ENCODE measurements at regions not wholly inside any gene's neighbourhood (a gene's known extent, or its start where the extent isn't known, plus 50 kb on each side); places are given as distances from the start of the nearest gene placed in this dataset.

DNA sequence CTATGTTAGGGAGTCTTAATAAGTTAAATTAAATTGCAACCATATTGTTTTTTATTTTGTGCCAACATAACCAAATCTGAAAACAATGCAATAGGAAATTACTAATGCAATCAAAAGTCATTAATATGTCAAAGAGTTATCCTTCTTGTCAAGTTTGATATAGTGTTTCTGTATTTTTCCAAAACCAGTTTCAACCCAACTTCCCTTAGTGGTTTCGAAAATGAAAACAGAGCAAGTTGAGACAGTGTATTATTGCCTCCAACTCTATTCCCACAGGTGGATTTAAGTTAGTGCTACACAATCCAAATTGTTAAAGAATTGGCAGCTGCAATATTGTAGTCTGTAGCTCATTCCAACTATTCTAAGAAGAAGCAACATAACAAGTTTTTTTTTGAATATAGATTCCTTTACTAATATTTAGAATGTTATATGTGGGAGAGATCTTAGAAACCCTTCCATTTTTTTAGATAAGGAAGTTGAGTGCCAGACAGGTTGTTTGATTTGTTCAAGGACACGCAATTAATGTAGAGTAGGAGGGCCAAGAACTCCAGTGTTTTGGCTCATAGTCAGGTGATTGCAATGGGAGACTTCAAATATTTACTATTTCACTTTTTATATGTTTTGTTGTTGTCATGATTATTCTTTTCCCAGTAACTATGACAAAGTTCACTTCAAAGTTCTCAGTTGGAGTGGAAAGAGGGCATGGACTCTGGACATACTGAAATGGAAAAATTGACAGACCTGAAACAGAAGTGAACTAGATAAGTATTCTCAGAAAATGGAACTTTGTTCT lies 282.4 kb upstream of the HSF2 start:
- Histone ChIP-seq H3K9ac (no peak overlapping the region), H3K27ac (no peak overlapping the region), H3K4me3 (ENCODE audit: low read depth, low read length) (no peak overlapping the region), H3K27me3 (ENCODE audit: control insufficient read depth, insufficient read depth, low read length) (no peaks in the 10 kb centered on the region), H3K4me1 (no peaks in the 10 kb centered on the region), H3K79me2 (no peaks in the 10 kb centered on the region), H2AFZ (no peak overlapping the region), H3K36me3 (ENCODE audit: control insufficient read depth, insufficient read depth, low read length) (no peaks in the 10 kb centered on the region), H3K4me2 (ENCODE audit: low read length) (no peak overlapping the region), H3K9me3 (ENCODE audit: control insufficient read depth, low read length) (no peaks in the 10 kb centered on the region)
- TF ChIP-seq CTCF (IDR thresholded peaks at IDR 0.05): no peak

DNA sequence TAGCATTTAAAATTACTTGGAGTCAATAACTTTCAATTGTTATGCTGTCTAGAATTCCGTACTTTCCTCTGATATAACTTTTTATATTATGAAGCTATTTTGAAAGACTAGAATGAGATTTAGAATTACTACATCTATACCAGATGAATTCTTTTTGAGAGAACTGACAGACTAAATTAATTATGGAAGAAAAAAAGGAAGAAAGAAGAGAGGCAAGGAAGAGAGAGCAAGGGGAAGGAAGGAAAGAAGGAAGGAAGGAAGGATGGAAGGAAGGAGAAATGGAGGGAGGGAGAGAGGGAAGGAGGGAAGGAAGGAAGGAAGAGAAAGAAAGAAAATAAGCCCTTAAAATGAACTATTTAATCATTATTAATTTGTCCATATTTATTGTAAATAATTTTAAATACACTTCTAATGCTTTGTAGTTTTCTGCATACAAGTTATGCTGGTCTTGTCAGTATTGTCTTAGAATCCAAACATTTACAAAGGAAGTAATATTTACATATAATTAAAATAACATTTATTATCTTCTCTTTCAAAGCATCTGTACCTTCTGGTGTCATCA lies 280.4 kb upstream of the HSF2 start:
- no peaks in the 10 kb centered on the region for H3K36me3 ChIP-seq (ENCODE audit: control insufficient read depth, insufficient read depth, low read length)
- no peaks in the 10 kb centered on the region for H3K4me1 ChIP-seq
- H3K4me3 ChIP-seq (ENCODE audit: low read depth, low read length): no peak overlapping the region
- no peaks in the 10 kb centered on the region for H3K79me2 ChIP-seq
- no peak for TF ChIP-seq CTCF (IDR thresholded peaks at IDR 0.05)
- H3K9ac ChIP-seq: no peak overlapping the region
- no peak overlapping the region for H3K4me2 ChIP-seq (ENCODE audit: low read length)
- H3K9me3 ChIP-seq (ENCODE audit: control insufficient read depth, low read length): no peaks in the 10 kb centered on the region
- H2AFZ ChIP-seq: no peak overlapping the region
- no peaks in the 10 kb centered on the region for H3K27me3 ChIP-seq (ENCODE audit: control insufficient read depth, insufficient read depth, low read length)
- H3K27ac ChIP-seq: no peak overlapping the region

GRCh38 chr6:122122202-122122601 lies 277.2 kb upstream of the HSF2 start:
- H3K4me1 ChIP-seq: no peaks in the 10 kb centered on the region
- TF ChIP-seq CTCF (IDR thresholded peaks at IDR 0.05): no peak
- H3K9me3 ChIP-seq (ENCODE audit: control insufficient read depth, low read length): no peaks in the 10 kb centered on the region
- no peaks in the 10 kb centered on the region for H3K36me3 ChIP-seq (ENCODE audit: control insufficient read depth, insufficient read depth, low read length)
- no peak overlapping the region for H3K9ac ChIP-seq
- H3K27me3 ChIP-seq (ENCODE audit: control insufficient read depth, insufficient read depth, low read length): no peaks in the 10 kb centered on the region
- H3K27ac ChIP-seq: no peak overlapping the region
- H3K79me2 ChIP-seq: no peaks in the 10 kb centered on the region
- H3K4me2 ChIP-seq (ENCODE audit: low read length): no peak overlapping the region
- H2AFZ ChIP-seq: no peak overlapping the region
- no peak overlapping the region for H3K4me3 ChIP-seq (ENCODE audit: low read depth, low read length)

DNA sequence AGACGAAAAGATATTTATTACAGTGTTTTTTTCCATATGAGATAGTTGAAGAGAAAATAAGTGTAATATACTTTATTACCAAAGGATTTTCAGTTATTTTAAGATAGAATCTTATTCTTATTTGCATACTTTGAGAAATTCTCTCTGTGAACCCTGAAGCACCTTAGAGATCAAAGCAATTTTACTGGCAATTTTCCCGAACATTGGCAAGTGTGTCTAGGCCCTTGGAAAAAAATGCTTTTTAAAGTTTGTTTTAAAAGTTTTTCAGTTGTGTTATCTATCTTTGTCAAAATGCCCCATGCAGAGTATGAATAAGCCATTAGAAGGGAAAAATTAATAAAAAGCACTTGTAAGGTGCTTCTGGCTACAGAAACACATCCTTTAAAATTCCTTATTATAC lies 276.8 kb upstream of the HSF2 start:
- TF ChIP-seq CTCF (IDR thresholded peaks at IDR 0.05): no peak
- H3K27ac ChIP-seq: no peak overlapping the region

GRCh38 chr6:122124908-122125307 lies 274.5 kb upstream of the HSF2 start:
- Histone ChIP-seq H3K9me3 (ENCODE audit: control insufficient read depth, low read length) (no peaks in the 10 kb centered on the region), H3K27ac (no peak overlapping the region), H3K4me3 (ENCODE audit: low read depth, low read length) (no peak overlapping the region), H3K4me2 (ENCODE audit: low read length) (no peak overlapping the region), H3K9ac (no peak overlapping the region), H3K36me3 (ENCODE audit: control insufficient read depth, insufficient read depth, low read length) (no peaks in the 10 kb centered on the region), H3K4me1 (no peaks in the 10 kb centered on the region), H3K27me3 (ENCODE audit: control insufficient read depth, insufficient read depth, low read length) (no peaks in the 10 kb centered on the region), H3K79me2 (no peaks in the 10 kb centered on the region), H2AFZ (no peak overlapping the region)
- TF ChIP-seq CTCF (IDR thresholded peaks at IDR 0.05): no peak

More for the DNA sequence above, 276.8 kb upstream of the HSF2 start:
- no peaks in the 10 kb centered on the region for H3K27me3 ChIP-seq (ENCODE audit: control insufficient read depth, insufficient read depth, low read length)
- H3K9ac ChIP-seq: no peak overlapping the region
- H3K4me2 ChIP-seq (ENCODE audit: low read length): no peak overlapping the region
- no peak overlapping the region for H2AFZ ChIP-seq
- H3K36me3 ChIP-seq (ENCODE audit: control insufficient read depth, insufficient read depth, low read length): no peaks in the 10 kb centered on the region
- no peaks in the 10 kb centered on the region for H3K79me2 ChIP-seq
- no peaks in the 10 kb centered on the region for H3K4me1 ChIP-seq
- H3K9me3 ChIP-seq (ENCODE audit: control insufficient read depth, low read length): no peaks in the 10 kb centered on the region
- no peak overlapping the region for H3K4me3 ChIP-seq (ENCODE audit: low read depth, low read length)

All from parathyroid adenoma (tissue), 2 donors.